HG03097 (cell line): ENCODE measurements at regions not wholly inside any gene's neighbourhood (a gene's known extent, or its start where the extent isn't known, plus 50 kb on each side); places are given as distances from the start of the nearest gene placed in this dataset.

Experiments
- ATAC-seq: cut with Tn5 transposase; IDR thresholded peaks from one replicate; pipeline ENCODE4 v1.9.1; 2021; ENCODE audit not compliant: unreplicated experiment, low FRiP score

GRCh38 chr11:115676206-115676605, 172.0 kb upstream of the CADM1 start:
- no peak for ATAC-seq

GRCh38 chr11:115674937-115675544, 170.8 kb upstream of the CADM1 start:
- no peak for ATAC-seq

- ATAC-seq: no peak
Measured at GRCh38 chr11:115674176-115674936, 170.1 kb upstream of the CADM1 start.

GRCh38 chr11:115673720-115674119, 169.5 kb upstream of the CADM1 start:
- no peak for ATAC-seq

- no peak for ATAC-seq
Measured at GRCh38 chr11:115672999-115673411, 168.8 kb upstream of the CADM1 start.

GRCh38 chr11:115672412-115672811, 168.2 kb upstream of the CADM1 start:
- ATAC-seq: no peak

GRCh38 chr11:115670538-115671205, 166.5 kb upstream of the CADM1 start:
- ATAC-seq: no peak

- ATAC-seq: no peak
Measured at GRCh38 chr11:115665958-115666357, 161.7 kb upstream of the CADM1 start.

- ATAC-seq: no peak
Measured at GRCh38 chr11:115665175-115665821, 161.1 kb upstream of the CADM1 start.

- no peak for ATAC-seq
Measured at GRCh38 chr11:115664313-115664712, 160.1 kb upstream of the CADM1 start.

- ATAC-seq: no peak
Measured at GRCh38 chr11:115663790-115664189, 159.6 kb upstream of the CADM1 start.

GRCh38 chr11:115660030-115660805, 156.0 kb upstream of the CADM1 start:
- no peak for ATAC-seq

GRCh38 chr11:115659061-115659963, 155.1 kb upstream of the CADM1 start:
- ATAC-seq: no peak

GRCh38 chr11:115657586-115657985, 153.4 kb upstream of the CADM1 start:
- no peak for ATAC-seq

- ATAC-seq: no peak
Measured at GRCh38 chr11:115656669-115657068, 152.5 kb upstream of the CADM1 start.

- no peak for ATAC-seq
Measured at GRCh38 chr11:115656041-115656440, 151.8 kb upstream of the CADM1 start.

- no peak for ATAC-seq
Measured at GRCh38 chr11:115654792-115655191, 150.6 kb upstream of the CADM1 start.

- ATAC-seq: no peak
Measured at GRCh38 chr11:115653926-115654325, 149.7 kb upstream of the CADM1 start.

- no peak for ATAC-seq
Measured at GRCh38 chr11:115653076-115653475, 148.9 kb upstream of the CADM1 start.
